ENCODE measurements at regions not wholly inside any gene's neighbourhood (a gene's known extent, or its start where the extent isn't known, plus 50 kb on each side); places are given as distances from the start of the nearest gene placed in this dataset.

- Histone ChIP-seq H3K36me3 (ENCODE audit: control insufficient read depth, insufficient read depth, low read length) (no peaks in the 10 kb centered on the region), H2BK15ac (ENCODE audit: low read depth, low read length) (no peak overlapping the region), H3K14ac (replicated peaks; ENCODE audit: low read depth, low read length) (no peak overlapping the region), H3K4ac (ENCODE audit: low read depth, low read length) (no peak overlapping the region), H2BK20ac (ENCODE audit: low read depth, low read length) (no peak overlapping the region), H3K27ac (ENCODE audit: insufficient read depth, low read length) (no peak overlapping the region), H3K18ac (ENCODE audit: low read depth, low read length) (no peak overlapping the region), H3K23ac (ENCODE audit: low read depth, low read length) (no peak overlapping the region), H3K27me3 (ENCODE audit: control insufficient read depth, insufficient read depth, low read length) (no peaks in the 10 kb centered on the region), H4K20me1 (ENCODE audit: insufficient read depth, low read length) (no peaks in the 10 kb centered on the region), H2BK120ac (ENCODE audit: low read depth, low read length) (no peak overlapping the region), H4K91ac (ENCODE audit: insufficient read depth, low read depth, low read length) (no peak overlapping the region), H4K8ac (ENCODE audit: low read depth in 2 of 2, low read length in 2 of 2) (no peak overlapping the region), H2AK9ac (replicated peaks; ENCODE audit: low read depth, low read length, poor library complexity) (no peak overlapping the region), H3K9ac (ENCODE audit: low read depth, low read length) (no peak overlapping the region), H2AK5ac (ENCODE audit: low read depth, low read length) (no peak overlapping the region), H2AFZ (replicated peaks; ENCODE audit: low read length, poor library complexity) (no peak overlapping the region), H3K56ac (ENCODE audit: extremely low read depth, insufficient read depth, low read length) (no peak overlapping the region), H3K9me3 (ENCODE audit: control insufficient read depth, insufficient read depth, low read length) (no peaks in the 10 kb centered on the region), H3K9me1 (ENCODE audit: insufficient read depth, low read length) (no peaks in the 10 kb centered on the region), H2BK5ac (ENCODE audit: low read depth, low read length, poor library complexity, severe bottlenecking) (no peak overlapping the region), H3K4me3 (ENCODE audit: insufficient read depth, low read depth, low read length) (no peak overlapping the region), H3K4me1 (ENCODE audit: control insufficient read depth, insufficient read depth, low read length) (no peaks in the 10 kb centered on the region), H3K4me2 (ENCODE audit: low read depth, low read length) (no peak overlapping the region), H3K79me1 (ENCODE audit: low read depth in 1 of 2, low read length in 2 of 2) (no peaks in the 10 kb centered on the region), H4K5ac (ENCODE audit: low read depth, low read length) (no peak overlapping the region)
- dilution Hi-C loops (cut with HindIII; ENCODE audit: low sequenced_read_pairs, unreplicated experiment) = no loop called here
- no peak for DNase-seq
- ChIA-PET POLR2A (ENCODE audit: unreplicated experiment) (no interaction called here), CTCF (no interaction called here)
- TF ChIP-seq RAD21 (IDR thresholded peaks at IDR 0.05; ENCODE audit: low read length) (no peak), CTCF (conservative IDR thresholded peaks at IDR 0.05; ENCODE audit: low read depth, low read length) (no peak), ELK1 (IDR thresholded peaks at IDR 0.05; ENCODE audit: borderline replicate concordance, low read depth, low read length) (no peak), FOS (IDR thresholded peaks at IDR 0.05; ENCODE audit: low read depth, low read length) (no peak)
- WGBS, 2 experiments (ENCODE audit: extremely low coverage in 2 of 2, insufficient read length in 1 of 2) = 0% methylated on average over 1 of the region's 3 CpGs; no CpG with 5 or more reads in 1 of the 2 experiments
- intact Hi-C loops (cut with micrococcal nuclease) = no loop called here
- in situ Hi-C loops (cut with MboI; ENCODE audit: low sequenced_read_pairs) = no loop called here
- no peak for ATAC-seq (ENCODE audit: low read depth)
- no TSS peak for BruUV-seq (replicated peaks)
Observed at GRCh38 chr5:35360671-35361070, 130.4 kb upstream of the PRLR start.

Data from IMR-90 (cell line).